ENCODE measurements at regions not wholly inside any gene's neighbourhood (a gene's known extent, or its start where the extent isn't known, plus 50 kb on each side); places are given as distances from the start of the nearest gene placed in this dataset.

DNA sequence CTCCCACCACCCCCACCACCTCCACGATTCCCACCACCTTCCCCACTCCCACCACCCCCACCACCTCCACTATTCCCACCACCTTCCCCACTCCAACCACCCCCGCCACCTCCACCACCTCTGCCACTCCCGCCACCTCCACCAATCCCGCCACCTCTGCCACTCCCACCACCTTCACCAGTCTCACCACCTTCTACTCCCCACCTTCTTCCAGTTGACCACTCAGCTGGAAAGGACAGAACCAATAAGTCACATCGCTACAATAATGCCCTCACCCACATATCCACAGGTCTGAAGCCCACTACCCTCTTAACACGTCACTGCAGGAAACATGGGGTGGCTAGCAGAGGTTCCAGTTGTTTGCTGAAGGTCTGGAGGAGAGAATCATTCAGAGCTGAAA lies 93.5 kb upstream of the PAX2 start:
- no peaks in the 10 kb centered on the region for H3K9me3 ChIP-seq (ENCODE audit: control insufficient read depth, insufficient read depth, low read length)
- 0 out of 2 replicates have a peak, but pooled peaks cover 4% of the 10 kb centered on the region for H3K4me1 ChIP-seq (ENCODE audit: insufficient read depth, low read length)
- H3K36me3 ChIP-seq (ENCODE audit: insufficient read depth, low read length): no peaks in the 10 kb centered on the region
- no peak overlapping the region for H3K9ac ChIP-seq (ENCODE audit: low read depth, low read length)

DNA sequence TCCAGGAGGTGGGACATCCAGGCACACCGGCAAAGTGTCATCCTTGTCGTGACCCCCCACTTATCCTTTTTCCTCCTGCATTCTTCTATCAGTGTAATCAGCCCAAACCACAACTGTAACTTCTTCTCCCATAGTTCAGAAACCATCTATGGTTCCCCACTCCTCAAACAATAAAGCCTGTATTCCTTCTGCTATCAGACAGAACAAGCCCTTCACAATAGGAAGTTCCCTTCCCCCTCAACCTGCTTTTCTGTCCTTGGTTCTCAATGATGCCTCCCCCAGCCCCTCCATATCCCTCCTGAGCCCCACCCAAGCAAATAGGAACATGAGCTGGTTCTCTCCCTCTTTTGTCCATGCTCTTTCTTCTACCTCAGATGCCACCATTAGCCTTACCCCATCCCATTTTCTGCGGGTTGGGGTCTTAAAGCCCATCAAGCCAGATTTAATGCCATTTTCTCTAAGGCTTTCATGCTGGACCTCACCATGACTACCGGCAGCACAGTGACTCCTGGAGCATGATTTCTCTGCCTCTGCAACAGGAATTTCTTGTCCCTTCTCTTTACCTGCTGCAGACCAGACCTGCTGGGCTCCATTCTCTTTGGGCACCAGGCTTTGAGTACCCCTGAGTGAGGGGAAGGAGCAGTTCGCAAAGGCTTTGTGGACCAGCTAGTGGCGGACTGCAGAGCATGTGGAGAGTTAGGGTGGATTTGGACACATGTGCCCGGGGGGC lies 92.8 kb upstream of the PAX2 start:
- H3K4me1 ChIP-seq (ENCODE audit: insufficient read depth, low read length): peaks cover 4% of the 10 kb centered on the region; the same call in 1 of the 2 replicates
- no peaks in the 10 kb centered on the region for H3K36me3 ChIP-seq (ENCODE audit: insufficient read depth, low read length)
- no peak overlapping the region for H3K9ac ChIP-seq (ENCODE audit: low read depth, low read length)
- no peaks in the 10 kb centered on the region for H3K9me3 ChIP-seq (ENCODE audit: control insufficient read depth, insufficient read depth, low read length)

- peak overlapping the region; percentile 54; the same call in 1 of the 2 replicates for H3K9ac ChIP-seq (ENCODE audit: low read depth, low read length)
- no peaks in the 10 kb centered on the region for H3K36me3 ChIP-seq (ENCODE audit: insufficient read depth, low read length)
- H3K4me1 ChIP-seq (ENCODE audit: insufficient read depth, low read length): peaks cover 4% of the 10 kb centered on the region; the same call in 1 of the 2 replicates
- H3K9me3 ChIP-seq (ENCODE audit: control insufficient read depth, insufficient read depth, low read length): no peaks in the 10 kb centered on the region
Observed at GRCh38 chr10:100653238-100653956, 92.0 kb upstream of the PAX2 start.

- Histone ChIP-seq H3K36me3 (ENCODE audit: insufficient read depth, low read length) (no peaks in the 10 kb centered on the region), H3K9me3 (ENCODE audit: control insufficient read depth, insufficient read depth, low read length) (no peaks in the 10 kb centered on the region), H3K9ac (ENCODE audit: low read depth, low read length) (peak overlapping the region; percentile 54; the same call in 1 of the 2 replicates), H3K4me1 (ENCODE audit: insufficient read depth, low read length) (peaks cover 4% of the 10 kb centered on the region; the same call in 1 of the 2 replicates)
Observed at GRCh38 chr10:100653957-100654781, 91.2 kb upstream of the PAX2 start.

DNA sequence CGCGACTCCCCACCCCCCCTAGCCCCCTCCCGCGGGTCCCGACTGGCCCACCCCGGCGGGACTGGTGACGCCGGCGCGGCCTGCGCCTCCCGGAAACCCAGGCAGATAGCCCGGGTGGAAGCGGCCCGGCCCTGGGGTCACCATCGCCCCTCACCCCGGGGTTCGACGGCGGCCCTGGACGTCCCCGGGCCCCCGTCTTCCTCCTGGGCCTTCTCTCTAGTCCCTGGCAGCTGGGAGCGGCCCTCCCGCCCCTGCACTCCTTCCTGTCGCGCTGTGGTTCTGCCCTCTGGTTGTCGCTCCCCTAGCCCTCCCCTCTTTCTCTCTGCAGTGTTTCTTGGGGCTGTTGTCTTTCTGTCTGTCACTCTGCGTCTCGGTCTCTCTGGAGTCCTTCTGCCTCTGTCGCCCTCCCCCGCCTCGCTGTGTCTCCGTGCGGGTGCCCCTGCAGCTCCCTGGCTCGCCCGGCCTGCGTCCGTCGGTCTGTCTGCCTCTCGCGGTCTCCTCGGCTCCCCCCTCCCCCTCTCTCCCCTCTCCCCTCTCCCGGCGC lies 90.5 kb upstream of the PAX2 start:
- Histone ChIP-seq H3K36me3 (ENCODE audit: insufficient read depth, low read length) (no peaks in the 10 kb centered on the region), H3K9ac (ENCODE audit: low read depth, low read length) (peak overlapping the region; percentile 54; the same call in 1 of the 2 replicates), H3K9me3 (ENCODE audit: control insufficient read depth, insufficient read depth, low read length) (no peaks in the 10 kb centered on the region), H3K4me1 (ENCODE audit: insufficient read depth, low read length) (peaks cover 4% of the 10 kb centered on the region; the same call in 1 of the 2 replicates)

DNA sequence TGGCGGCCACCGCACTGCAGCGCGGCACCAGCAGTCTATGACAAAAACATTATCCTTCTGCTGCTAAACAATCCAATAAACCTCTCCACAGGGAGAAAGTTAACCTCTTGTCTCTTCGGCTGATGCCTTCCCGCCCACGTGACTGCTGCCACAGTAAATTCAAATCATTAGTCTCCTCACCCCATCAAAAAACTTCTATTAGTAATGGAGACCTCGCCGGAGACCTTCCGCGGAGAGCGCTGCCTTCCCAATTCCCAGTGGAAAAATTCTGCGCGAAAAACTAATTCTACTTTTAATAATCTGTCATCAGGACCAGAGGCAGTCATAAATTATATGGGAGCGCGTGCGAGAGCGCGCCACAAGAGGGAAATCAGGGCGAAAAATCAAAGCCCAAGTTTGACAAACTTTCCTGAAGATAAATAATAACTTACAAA lies 90.0 kb upstream of the PAX2 start:
- Histone ChIP-seq H3K9me3 (ENCODE audit: control insufficient read depth, insufficient read depth, low read length) (no peaks in the 10 kb centered on the region), H3K9ac (ENCODE audit: low read depth, low read length) (peak overlapping the region; percentile 54; the same call in 1 of the 2 replicates)

DNA sequence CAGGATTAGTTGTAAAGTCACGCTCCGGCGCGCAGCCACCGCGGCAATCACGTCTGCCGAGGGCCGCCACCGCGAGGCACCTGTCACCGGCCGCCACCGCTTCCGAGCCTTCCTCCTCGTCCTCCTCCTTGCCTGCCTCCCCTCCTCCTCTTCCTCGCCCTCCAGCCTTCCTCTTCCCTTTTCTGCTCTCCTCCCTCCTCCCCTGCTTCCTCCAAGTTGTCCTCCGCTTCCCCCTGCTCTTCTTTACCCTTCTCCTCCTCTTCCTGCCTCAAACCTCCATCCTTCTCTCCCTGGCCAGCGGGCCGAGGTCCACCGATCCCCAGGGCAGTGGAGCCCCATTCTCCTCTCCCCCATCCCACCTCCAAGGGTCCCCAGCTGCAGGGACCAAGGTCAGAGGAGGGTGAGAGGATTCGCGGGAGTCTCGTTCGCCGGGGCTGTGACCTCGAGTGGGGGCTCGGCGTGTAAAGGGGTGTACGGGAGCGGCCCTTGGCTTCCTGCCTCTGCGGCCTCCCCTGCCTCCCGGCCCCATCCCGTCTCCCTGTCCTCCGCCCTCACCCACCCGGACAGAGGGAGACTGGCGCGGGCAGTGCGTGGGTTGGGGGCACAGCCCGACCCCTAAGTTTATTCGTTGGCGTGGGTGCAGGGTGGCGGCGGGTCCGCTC lies 89.5 kb upstream of the PAX2 start:
- peaks cover 4% of the 10 kb centered on the region; the same call in 1 of the 2 replicates for H3K4me1 ChIP-seq (ENCODE audit: insufficient read depth, low read length)
- no peaks in the 10 kb centered on the region for H3K9me3 ChIP-seq (ENCODE audit: control insufficient read depth, insufficient read depth, low read length)
- peak overlapping the region; percentile 54; the same call in 1 of the 2 replicates for H3K9ac ChIP-seq (ENCODE audit: low read depth, low read length)
- no peaks in the 10 kb centered on the region for H3K36me3 ChIP-seq (ENCODE audit: insufficient read depth, low read length)

More for the DNA sequence above, 90.0 kb upstream of the PAX2 start:
- H3K36me3 ChIP-seq (ENCODE audit: insufficient read depth, low read length): no peaks in the 10 kb centered on the region
- peaks cover 4% of the 10 kb centered on the region; the same call in 1 of the 2 replicates for H3K4me1 ChIP-seq (ENCODE audit: insufficient read depth, low read length)

- no peaks in the 10 kb centered on the region for H3K36me3 ChIP-seq (ENCODE audit: insufficient read depth, low read length)
- peak overlapping the region; percentile 54; the same call in 1 of the 2 replicates for H3K9ac ChIP-seq (ENCODE audit: low read depth, low read length)
- peaks cover 4% of the 10 kb centered on the region; the same call in 1 of the 2 replicates for H3K4me1 ChIP-seq (ENCODE audit: insufficient read depth, low read length)
- H3K9me3 ChIP-seq (ENCODE audit: control insufficient read depth, insufficient read depth, low read length): no peaks in the 10 kb centered on the region
Observed at GRCh38 chr10:100656454-100656853, 88.9 kb upstream of the PAX2 start.

DNA sequence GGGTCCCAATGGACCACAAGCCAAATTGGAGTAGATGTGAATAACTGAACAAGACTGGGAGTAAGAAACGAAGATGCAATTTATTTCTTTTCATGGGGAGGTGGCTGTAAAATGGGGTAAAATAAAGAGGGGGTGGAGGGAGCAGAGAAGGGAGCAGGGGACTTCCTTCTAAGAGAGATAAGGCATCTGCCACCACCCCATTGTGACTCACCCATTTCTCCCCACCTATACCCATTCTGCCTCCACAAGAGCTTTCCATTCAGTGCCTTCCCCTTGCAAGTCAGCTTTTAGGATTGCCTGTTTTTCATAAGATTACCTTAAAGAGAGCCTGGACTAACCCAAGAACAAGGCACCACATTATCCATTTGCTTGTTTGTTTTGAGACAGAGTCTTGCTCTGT lies 87.1 kb upstream of the PAX2 start:
- Histone ChIP-seq H3K9me3 (ENCODE audit: control insufficient read depth, insufficient read depth, low read length) (no peaks in the 10 kb centered on the region), H3K9ac (ENCODE audit: low read depth, low read length) (no peak overlapping the region), H3K4me1 (ENCODE audit: insufficient read depth, low read length) (no peaks in the 10 kb centered on the region; the same call in 1 of the 2 replicates), H3K36me3 (ENCODE audit: insufficient read depth, low read length) (no peaks in the 10 kb centered on the region)

DNA sequence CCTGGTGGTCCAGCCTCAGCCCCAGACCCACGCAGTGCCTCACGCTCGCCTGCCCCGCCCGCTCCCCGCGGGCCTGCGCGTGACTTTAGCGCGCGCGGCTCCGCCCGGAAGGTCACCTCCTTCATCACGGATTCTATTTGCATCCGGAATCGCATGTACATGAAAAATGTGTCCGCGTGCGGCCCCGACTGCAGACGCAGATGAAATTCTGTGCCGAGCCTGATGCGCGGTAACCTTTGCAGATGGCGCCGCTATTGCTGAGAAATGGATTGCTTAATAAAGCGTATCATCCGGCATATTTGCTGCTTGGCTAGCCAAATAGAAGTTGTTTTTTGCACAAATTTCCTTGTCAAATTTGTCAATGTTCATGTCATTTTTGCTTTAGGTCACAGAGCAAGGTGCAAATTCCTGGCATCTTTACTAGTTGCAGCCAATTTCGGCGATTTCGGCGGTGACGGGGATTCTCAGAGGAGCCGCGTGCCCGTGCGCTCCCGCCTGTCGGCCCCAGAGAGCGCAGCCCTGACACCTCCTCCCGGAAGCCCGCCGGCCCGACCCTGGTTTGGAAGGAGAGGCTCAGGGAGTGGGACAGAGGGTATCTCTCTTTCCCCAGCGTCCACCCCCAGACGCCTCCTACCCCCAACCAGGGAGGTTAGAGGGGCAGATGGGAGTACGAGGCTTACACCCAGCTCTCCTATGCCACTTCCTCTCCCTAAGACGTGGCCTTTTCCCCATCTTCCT lies 85.9 kb upstream of the PAX2 start:
- Histone ChIP-seq H3K9me3 (ENCODE audit: control insufficient read depth, insufficient read depth, low read length) (no peaks in the 10 kb centered on the region), H3K9ac (ENCODE audit: low read depth, low read length) (peak overlapping the region; percentile 23; the same call in 1 of the 2 replicates), H3K36me3 (ENCODE audit: insufficient read depth, low read length) (no peaks in the 10 kb centered on the region), H3K4me1 (ENCODE audit: insufficient read depth, low read length) (no peaks in the 10 kb centered on the region; the same call in 1 of the 2 replicates)

DNA sequence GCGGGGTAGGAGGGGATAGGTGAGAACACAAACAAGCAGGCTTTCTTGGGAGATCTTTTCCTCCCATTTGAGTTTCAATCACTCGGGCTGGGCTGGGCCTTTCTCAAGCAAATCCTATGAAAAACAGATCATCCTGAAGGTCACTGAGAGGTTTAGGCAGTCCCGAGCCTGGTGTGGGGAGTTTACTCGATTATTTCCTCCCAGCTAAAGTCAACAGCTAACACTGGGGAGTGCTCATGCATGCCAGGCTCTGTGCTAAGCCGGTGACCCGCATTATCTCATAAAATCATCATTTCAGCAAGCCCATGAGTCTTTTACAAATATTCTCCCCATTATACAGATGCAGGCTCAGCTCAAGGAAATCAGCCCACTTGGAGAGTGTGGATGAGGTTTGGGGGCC lies 85.0 kb upstream of the PAX2 start:
- H3K4me1 ChIP-seq (ENCODE audit: insufficient read depth, low read length): no peaks in the 10 kb centered on the region; the same call in 1 of the 2 replicates
- H3K9ac ChIP-seq (ENCODE audit: low read depth, low read length): no peak overlapping the region
- no peaks in the 10 kb centered on the region for H3K36me3 ChIP-seq (ENCODE audit: insufficient read depth, low read length)
- H3K9me3 ChIP-seq (ENCODE audit: control insufficient read depth, insufficient read depth, low read length): no peaks in the 10 kb centered on the region

DNA sequence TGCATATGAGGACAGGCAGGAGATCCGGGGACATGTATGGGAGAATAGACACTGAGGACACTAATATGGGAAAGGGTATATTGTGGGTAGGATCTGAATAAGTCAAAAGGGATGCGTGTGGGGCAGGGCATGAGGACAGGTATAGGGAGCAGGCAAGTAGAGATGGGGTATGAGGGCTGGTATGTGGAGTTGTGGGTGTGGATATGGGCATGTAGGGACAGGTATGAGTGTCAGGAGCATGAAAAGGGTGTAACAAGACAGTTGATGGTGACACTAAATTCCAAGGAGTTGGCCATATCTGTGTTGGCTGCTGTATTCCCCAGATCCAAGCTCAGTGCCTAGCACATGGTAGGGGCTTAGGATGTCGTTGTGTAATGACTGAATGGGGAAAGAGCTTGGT lies 84.4 kb upstream of the PAX2 start:
- Histone ChIP-seq H3K36me3 (ENCODE audit: insufficient read depth, low read length) (no peaks in the 10 kb centered on the region), H3K9ac (ENCODE audit: low read depth, low read length) (no peak overlapping the region), H3K9me3 (ENCODE audit: control insufficient read depth, insufficient read depth, low read length) (no peaks in the 10 kb centered on the region)

DNA sequence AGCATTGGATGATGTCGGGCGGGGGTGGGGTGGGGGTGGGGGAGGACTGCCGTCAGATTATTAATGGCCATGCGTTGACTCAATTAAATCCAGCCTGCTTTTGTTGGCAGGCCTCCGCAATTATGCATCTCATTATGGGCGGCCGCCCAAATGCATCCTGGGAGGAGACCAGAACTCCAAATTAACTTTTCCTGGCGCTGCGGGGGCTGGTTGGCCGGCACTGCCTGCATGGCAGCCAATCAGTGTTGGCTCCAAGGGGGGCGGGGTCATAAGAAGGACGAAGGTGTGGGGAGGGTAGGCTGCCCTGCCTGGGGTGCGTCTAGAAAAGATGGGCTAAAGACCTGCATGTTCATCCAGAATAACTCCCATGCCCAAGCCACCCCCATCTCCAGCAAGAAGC lies 83.9 kb upstream of the PAX2 start:
- Histone ChIP-seq H3K4me1 (ENCODE audit: insufficient read depth, low read length) (no peaks in the 10 kb centered on the region; the same call in 1 of the 2 replicates), H3K9me3 (ENCODE audit: control insufficient read depth, insufficient read depth, low read length) (no peaks in the 10 kb centered on the region), H3K36me3 (ENCODE audit: insufficient read depth, low read length) (no peaks in the 10 kb centered on the region), H3K9ac (ENCODE audit: low read depth, low read length) (no peak overlapping the region)

More for the DNA sequence above, 84.4 kb upstream of the PAX2 start:
- no peaks in the 10 kb centered on the region; the same call in 1 of the 2 replicates for H3K4me1 ChIP-seq (ENCODE audit: insufficient read depth, low read length)

All from ES-I3 (cell line).